ENCODE measurements at regions not wholly inside any gene's neighbourhood (a gene's known extent, or its start where the extent isn't known, plus 50 kb on each side); places are given as distances from the start of the nearest gene placed in this dataset.

DNA sequence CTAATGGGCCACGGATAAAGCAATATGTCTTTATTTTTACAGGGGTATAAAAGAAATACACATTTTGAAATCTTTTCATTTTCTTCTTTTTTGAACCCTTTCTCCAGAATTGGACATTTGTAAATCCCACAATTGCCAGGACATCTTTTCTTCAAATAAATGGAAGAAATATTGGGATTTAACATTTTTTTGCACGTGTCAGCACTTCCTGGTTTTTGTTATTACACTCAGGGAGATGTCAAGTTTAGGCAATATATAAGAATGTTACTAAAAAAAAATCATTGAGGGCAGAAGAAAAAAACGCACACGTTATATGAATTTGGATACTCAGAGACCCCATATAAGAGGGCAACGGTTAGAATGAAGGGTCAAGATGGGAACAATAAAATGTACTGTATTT lies 78.3 kb upstream of the TMCO5A start:
- Histone ChIP-seq H3K27me3 (replicated peaks) (no peaks in the 10 kb centered on the region), H3K4me3 (ENCODE audit: low read depth, low read length) (no peak overlapping the region)
- in situ Hi-C loops (cut with HindIII; ENCODE audit: low pct_ligation_motif_present, low sequenced_read_pairs): no loop called here

DNA sequence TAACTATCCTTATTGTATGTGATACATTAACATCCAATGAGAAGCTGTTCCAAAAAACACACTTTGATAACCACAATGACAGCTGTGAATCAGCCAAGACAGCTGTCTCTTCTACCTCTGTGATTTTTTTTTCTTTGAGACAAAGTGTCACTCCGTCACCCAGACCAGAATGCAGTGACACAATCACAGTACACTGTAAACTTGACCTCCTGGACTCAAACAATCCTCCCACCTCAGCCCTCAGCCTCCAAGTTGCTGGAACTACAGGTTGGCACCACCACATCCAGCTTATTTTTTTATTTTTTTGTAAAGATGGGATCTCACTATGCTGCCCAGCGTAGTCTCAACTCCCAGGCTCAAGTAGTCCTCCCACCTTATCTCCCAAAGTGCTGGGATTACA lies 73.5 kb upstream of the TMCO5A start:
- TF ChIP-seq, protein P1, sequence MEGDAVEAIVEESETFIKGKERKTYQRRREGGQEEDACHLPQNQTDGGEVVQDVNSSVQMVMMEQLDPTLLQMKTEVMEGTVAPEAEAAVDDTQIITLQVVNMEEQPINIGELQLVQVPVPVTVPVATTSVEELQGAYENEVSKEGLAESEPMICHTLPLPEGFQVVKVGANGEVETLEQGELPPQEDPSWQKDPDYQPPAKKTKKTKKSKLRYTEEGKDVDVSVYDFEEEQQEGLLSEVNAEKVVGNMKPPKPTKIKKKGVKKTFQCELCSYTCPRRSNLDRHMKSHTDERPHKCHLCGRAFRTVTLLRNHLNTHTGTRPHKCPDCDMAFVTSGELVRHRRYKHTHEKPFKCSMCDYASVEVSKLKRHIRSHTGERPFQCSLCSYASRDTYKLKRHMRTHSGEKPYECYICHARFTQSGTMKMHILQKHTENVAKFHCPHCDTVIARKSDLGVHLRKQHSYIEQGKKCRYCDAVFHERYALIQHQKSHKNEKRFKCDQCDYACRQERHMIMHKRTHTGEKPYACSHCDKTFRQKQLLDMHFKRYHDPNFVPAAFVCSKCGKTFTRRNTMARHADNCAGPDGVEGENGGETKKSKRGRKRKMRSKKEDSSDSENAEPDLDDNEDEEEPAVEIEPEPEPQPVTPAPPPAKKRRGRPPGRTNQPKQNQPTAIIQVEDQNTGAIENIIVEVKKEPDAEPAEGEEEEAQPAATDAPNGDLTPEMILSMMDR (IDR thresholded peaks at IDR 0.05; ENCODE audit: low read depth, low read length, missing control alignments): no peak
- Histone ChIP-seq H3K36me3 (replicated peaks) (no peaks in the 10 kb centered on the region), H3K27ac (no peak overlapping the region), H3K4me3 (ENCODE audit: low read depth, low read length) (no peak overlapping the region), H3K27me3 (replicated peaks) (no peaks in the 10 kb centered on the region)
- DNase-seq: no peak
- in situ Hi-C loops (cut with HindIII; ENCODE audit: low pct_ligation_motif_present, low sequenced_read_pairs): no loop called here

More for the DNA sequence above, 78.3 kb upstream of the TMCO5A start:
- no peaks in the 10 kb centered on the region for H3K36me3 ChIP-seq (replicated peaks)
- TF ChIP-seq, protein P1 (IDR thresholded peaks at IDR 0.05; ENCODE audit: low read depth, low read length, missing control alignments): no peak
- no peak overlapping the region for H3K27ac ChIP-seq
- no peak for DNase-seq

DNA sequence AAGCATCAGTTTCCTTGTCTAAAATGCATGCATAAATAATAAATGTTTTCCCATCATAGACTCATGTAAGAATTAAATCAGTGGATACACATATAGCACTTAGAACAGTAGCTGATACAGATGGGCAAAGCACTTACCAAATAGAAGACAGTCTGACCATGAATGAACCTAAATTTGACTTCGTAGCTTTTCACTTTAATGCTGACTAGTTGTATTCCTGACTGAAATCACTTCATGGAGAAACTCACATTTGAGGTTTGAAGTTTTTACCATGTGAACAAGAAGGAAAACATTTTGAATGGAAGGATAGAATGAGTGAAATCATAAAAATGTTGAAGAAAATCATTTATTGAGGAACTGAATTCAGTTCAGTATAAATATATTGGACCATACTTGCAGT lies 68.8 kb upstream of the TMCO5A start:
- no peaks in the 10 kb centered on the region for H3K27me3 ChIP-seq (replicated peaks)
- no peaks in the 10 kb centered on the region for H3K36me3 ChIP-seq (replicated peaks)
- no peak overlapping the region for H3K4me3 ChIP-seq (ENCODE audit: low read depth, low read length)
- DNase-seq: no peak
- in situ Hi-C loops (cut with HindIII; ENCODE audit: low pct_ligation_motif_present, low sequenced_read_pairs): no loop called here
- no peak overlapping the region for H3K27ac ChIP-seq
- TF ChIP-seq, protein P1 (IDR thresholded peaks at IDR 0.05; ENCODE audit: low read depth, low read length, missing control alignments): no peak

DNA sequence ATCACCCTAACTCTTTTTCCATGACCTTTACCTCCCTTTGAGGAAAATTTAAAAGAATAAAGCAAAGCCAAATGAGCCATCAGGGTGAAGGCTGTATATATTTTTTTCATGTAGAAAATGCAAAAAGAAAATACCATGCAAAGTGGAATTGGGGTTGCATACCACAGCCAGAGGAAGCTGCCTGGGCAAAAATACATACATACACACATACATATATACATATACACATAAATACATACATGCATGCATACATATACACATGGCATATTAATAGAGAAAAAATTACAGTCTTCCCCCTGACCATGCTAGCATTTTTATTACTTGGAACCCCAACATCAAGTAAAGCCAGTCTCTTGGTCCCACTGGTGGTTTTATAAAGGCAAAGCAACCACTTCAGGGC lies 63.7 kb upstream of the TMCO5A start:
- Histone ChIP-seq H3K27ac (no peak overlapping the region), H3K36me3 (replicated peaks) (no peaks in the 10 kb centered on the region), H3K4me3 (ENCODE audit: low read depth, low read length) (no peak overlapping the region), H3K27me3 (replicated peaks) (no peaks in the 10 kb centered on the region)
- TF ChIP-seq, protein P1 (IDR thresholded peaks at IDR 0.05; ENCODE audit: low read depth, low read length, missing control alignments): no peak
- DNase-seq: no peak
- in situ Hi-C loops (cut with HindIII; ENCODE audit: low pct_ligation_motif_present, low sequenced_read_pairs): no loop called here

DNA sequence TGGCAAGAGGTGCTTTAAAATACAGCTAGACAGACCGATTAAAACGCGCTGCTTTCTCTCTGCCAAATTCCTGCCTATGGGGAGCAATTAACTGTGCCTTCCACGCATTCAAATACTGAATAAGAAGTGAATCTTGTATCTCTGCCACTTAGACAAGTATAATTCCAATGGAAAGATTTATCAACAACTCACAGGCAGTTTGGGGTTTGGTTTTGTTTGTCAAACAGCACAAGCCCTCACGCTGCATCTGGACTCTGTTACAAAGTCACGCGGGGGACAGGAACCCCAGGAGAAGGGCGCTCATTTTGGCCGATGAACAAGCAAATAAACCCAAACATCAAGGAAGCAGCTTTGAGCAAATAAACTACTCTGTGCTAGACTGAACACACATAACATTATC lies 61.8 kb upstream of the TMCO5A start:
- TF ChIP-seq, protein P1 (IDR thresholded peaks at IDR 0.05; ENCODE audit: low read depth, low read length, missing control alignments): no peak
- DNase-seq: no peak
- in situ Hi-C loops (cut with HindIII; ENCODE audit: low pct_ligation_motif_present, low sequenced_read_pairs): no loop called here
- no peak overlapping the region for H3K4me3 ChIP-seq (ENCODE audit: low read depth, low read length)
- no peaks in the 10 kb centered on the region for H3K27me3 ChIP-seq (replicated peaks)
- H3K36me3 ChIP-seq (replicated peaks): no peaks in the 10 kb centered on the region
- no peak overlapping the region for H3K27ac ChIP-seq

DNA sequence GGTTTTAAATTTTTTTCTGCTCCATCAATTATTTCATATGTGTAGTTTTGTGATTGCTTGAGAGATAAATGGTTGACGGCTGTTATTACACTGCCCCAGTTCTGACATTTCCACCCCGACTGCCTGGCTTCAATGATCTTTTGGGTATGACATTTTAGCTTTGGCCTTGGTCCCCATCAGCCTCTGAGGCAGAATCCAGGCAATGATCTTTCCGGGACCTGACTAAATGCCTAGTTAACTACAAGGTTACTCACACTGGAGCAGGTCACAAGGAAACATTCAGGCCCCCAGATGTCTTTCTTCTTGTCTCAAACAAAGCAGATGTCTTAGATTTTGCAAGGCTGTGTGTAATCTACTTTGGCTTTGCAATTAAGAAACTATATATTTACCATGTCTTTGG lies 61.1 kb upstream of the TMCO5A start:
- in situ Hi-C loops (cut with HindIII; ENCODE audit: low pct_ligation_motif_present, low sequenced_read_pairs): no loop called here

More for the DNA sequence above, 61.1 kb upstream of the TMCO5A start:
- Histone ChIP-seq H3K27ac (no peak overlapping the region), H3K36me3 (replicated peaks) (no peaks in the 10 kb centered on the region), H3K4me3 (ENCODE audit: low read depth, low read length) (no peak overlapping the region), H3K27me3 (replicated peaks) (no peaks in the 10 kb centered on the region)
- TF ChIP-seq, protein P1 (IDR thresholded peaks at IDR 0.05; ENCODE audit: low read depth, low read length, missing control alignments): no peak
- no peak for DNase-seq

Measured in brain microvascular endothelial cell (primary cell).